Liver (tissue), 8 donors: ENCODE measurements at regions not wholly inside any gene's neighbourhood (a gene's known extent, or its start where the extent isn't known, plus 50 kb on each side); places are given as distances from the start of the nearest gene placed in this dataset.

ENCODE experiments used
- DNase-seq: peaks from one replicate; pipeline ENCODE4 v3.0.0-alpha.2; 2017; ENCODE audit warnings: low spot score
- H3K27ac ChIP-seq, 2 donors: one replicate each; pipeline ENCODE4 v1.7.0; 2013; ENCODE audit warnings: inconsistent platforms in 2 of 2, low read length in 2 of 2, control low read depth in 1 of 2, low read depth in 1 of 2, mild to moderate bottlenecking in 1 of 2
- H3K27me3 ChIP-seq, 4 donors: one replicate each; pipeline versions ENCODE4 v1.6.1 to v1.7.0; 2013; ENCODE audit warnings: low read length in 3 of 4, inconsistent platforms in 1 of 4, mild to moderate bottlenecking in 1 of 4, moderate library complexity in 1 of 4; ENCODE audit not compliant: control insufficient read depth in 4 of 4, insufficient read depth in 4 of 4
- H3K36me3 ChIP-seq, 4 donors: one replicate each; pipeline versions ENCODE4 v1.6.1 to v1.7.0; 2013; ENCODE audit warnings: low read length in 3 of 4, mild to moderate bottlenecking in 3 of 4, low read depth in 1 of 4, moderate library complexity in 1 of 4; ENCODE audit not compliant: control insufficient read depth in 4 of 4, insufficient read depth in 3 of 4
- H3K4me1 ChIP-seq, 4 donors: one replicate each; pipeline versions ENCODE4 v1.6.1 to v1.7.0; 2013; ENCODE audit warnings: low read length in 3 of 4, mild to moderate bottlenecking in 3 of 4, moderate library complexity in 1 of 4; ENCODE audit not compliant: control insufficient read depth in 4 of 4, insufficient read depth in 4 of 4
- H3K4me3 ChIP-seq, 3 donors: one replicate each; pipeline versions ENCODE4 v1.6.1 to v1.7.0; 2013; ENCODE audit warnings: low read length in 3 of 3, control low read depth in 1 of 3, low read depth in 1 of 3, mild to moderate bottlenecking in 1 of 3
- H3K9ac ChIP-seq, 2 donors: one replicate each; pipeline ENCODE4 v1.7.0; 2013; ENCODE audit warnings: low read length in 2 of 2, mild to moderate bottlenecking in 2 of 2, moderate library complexity in 2 of 2, control low read depth in 1 of 2, low read depth in 1 of 2
- H3K9me3 ChIP-seq, 4 donors: one replicate each; pipeline versions ENCODE4 v1.6.1 to v1.7.0; 2013; ENCODE audit warnings: low read length in 3 of 4; ENCODE audit not compliant: control insufficient read depth in 4 of 4
- EGR1 ChIP-seq, 2 donors: IDR thresholded peaks; 2 replicates each; pipeline ENCODE4 v1.6.1; 2016 to 2018; ENCODE audit warnings: antibody characterized with exemption in 2 of 2, low read depth in 2 of 2
- FOXA1 ChIP-seq: IDR thresholded peaks from 2 replicates; pipeline ENCODE4 v1.6.1; 2016; ENCODE audit warnings: antibody characterized with exemption
- FOXA2 ChIP-seq: IDR thresholded peaks from 2 replicates; pipeline ENCODE4 v1.6.1; 2016; ENCODE audit warnings: antibody characterized with exemption
- GABPA ChIP-seq, 2 donors: IDR thresholded peaks in 1 of 2; conservative IDR thresholded peaks in 1 of 2; 2 replicates each; pipeline ENCODE4 v1.6.1; 2016; ENCODE audit warnings: antibody characterized with exemption in 2 of 2, mild to moderate bottlenecking in 1 of 2, moderate library complexity in 1 of 2
- HNF4A ChIP-seq, 2 donors: conservative IDR thresholded peaks; 2 replicates each; pipeline ENCODE4 v1.6.1; 2016; ENCODE audit warnings: antibody characterized with exemption in 2 of 2, mild to moderate bottlenecking in 2 of 2
- HNF4G ChIP-seq: IDR thresholded peaks from 2 replicates; pipeline ENCODE4 v1.6.1; 2016; ENCODE audit warnings: antibody characterized with exemption
- JUND ChIP-seq, 2 donors: IDR thresholded peaks; 2 replicates each; pipeline ENCODE4 v1.6.1; 2016; ENCODE audit warnings: antibody characterized with exemption in 2 of 2
- NR2F2 ChIP-seq: IDR thresholded peaks from 2 replicates; pipeline ENCODE4 v1.6.1; 2016; ENCODE audit warnings: antibody characterized with exemption
- RAD21 ChIP-seq, 2 donors: IDR thresholded peaks; 2 replicates each; pipeline ENCODE4 v1.6.1; 2016; ENCODE audit warnings: antibody characterized with exemption in 2 of 2, mild to moderate bottlenecking in 2 of 2
- REST ChIP-seq: IDR thresholded peaks from 2 replicates; pipeline ENCODE4 v1.6.1; 2016; ENCODE audit warnings: antibody characterized with exemption, mild to moderate bottlenecking
- RXRA ChIP-seq, 2 donors: IDR thresholded peaks; 2 replicates each; pipeline ENCODE4 v1.6.1; 2017 to 2018; ENCODE audit warnings: antibody characterized with exemption in 2 of 2, mild to moderate bottlenecking in 1 of 2
- SP1 ChIP-seq: IDR thresholded peaks from 2 replicates; pipeline ENCODE4 v1.6.1; 2018; ENCODE audit warnings: antibody characterized with exemption, mild to moderate bottlenecking
- TAF1 ChIP-seq: conservative IDR thresholded peaks from 2 replicates; pipeline ENCODE4 v1.6.1; 2016; ENCODE audit warnings: antibody characterized with exemption, mild to moderate bottlenecking
- YY1 ChIP-seq: IDR thresholded peaks from 2 replicates; pipeline ENCODE4 v1.6.1; 2016; ENCODE audit warnings: antibody characterized with exemption, mild to moderate bottlenecking
- WGBS: extraction: QIAGEN DNeasy Blood & Tissue Kit; methylation state at CpG from one replicate; pipeline ENCODE4 v1.1.7; 2013; 5-methylcytosine and 5-hydroxymethylcytosine counted together
- TF ChIP-seq, protein P1 (sequence below): IDR thresholded peaks from 2 replicates; pipeline ENCODE4 v1.6.1; 2016; ENCODE audit warnings: antibody characterized with exemption
- TF ChIP-seq, protein P2 (sequence below): IDR thresholded peaks from 2 replicates; pipeline ENCODE4 v1.6.1; 2016; ENCODE audit warnings: antibody characterized with exemption
- TF ChIP-seq, protein P3 (sequence below): fragments of 150-350 bp; IDR thresholded peaks from 2 replicates; pipeline ENCODE4 v1.5.1; 2017; ENCODE audit warnings: improper control_type of control experiment, low read depth, low read length; ENCODE audit not compliant: missing input control
- donor health status: healthy.
- donor health status: healthy.
- donor health status: healthy.
- donor health status: healthy.
- donor health status: healthy.

DNA sequence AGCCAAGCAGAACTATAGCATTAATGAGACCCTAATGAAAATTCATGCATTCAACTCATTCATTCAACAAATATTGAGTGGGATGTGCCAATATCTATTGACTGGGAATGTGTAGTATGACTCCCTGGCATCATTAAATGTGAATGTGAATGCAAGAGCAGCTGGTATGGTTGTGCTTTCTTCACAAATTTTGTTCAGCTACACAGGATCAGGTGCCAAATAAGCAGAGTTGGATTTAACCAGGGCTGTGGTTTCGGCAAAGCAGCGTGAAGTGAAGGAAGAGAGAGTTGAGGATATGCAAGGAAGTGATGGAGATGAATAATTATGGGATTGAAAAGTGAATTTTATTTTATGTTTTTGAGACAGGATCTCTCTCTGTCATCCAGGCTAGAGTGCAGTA lies 87.1 kb upstream of the HNF1B start:
- H3K4me3 ChIP-seq = no peak overlapping the region

GRCh38 chr17:37831492-37831891 lies 86.6 kb upstream of the HNF1B start:
- Histone ChIP-seq H3K36me3 (no peaks in the 10 kb centered on the region), H3K27me3 (no peaks in the 10 kb centered on the region), H3K9ac (no peak overlapping the region), H3K9me3 (no peaks in the 10 kb centered on the region), H3K27ac (no peak overlapping the region), H3K4me1 (no peaks in the 10 kb centered on the region), H3K4me3 (no peak overlapping the region)
- DNase-seq = no peak
- 97% methylated on average over 5 of the region's 5 CpGs for WGBS
- TF ChIP-seq YY1 (no peak), SP1 (no peak), GABPA (IDR thresholded peaks at IDR 0.05 in 1 of 2, conservative IDR thresholded peaks at IDR 0.05 in 1 of 2) (no peak), HNF4G (no peak), RXRA (IDR thresholded peaks at IDR 0.05) (no peak), JUND (IDR thresholded peaks at IDR 0.05) (no peak), TAF1 (no peak), NR2F2 (no peak), HNF4A (conservative IDR thresholded peaks at IDR 0.05) (no peak), EGR1 (IDR thresholded peaks at IDR 0.05; ENCODE audit: low read depth in 2 of 2) (no peak)
- TF ChIP-seq, protein P1, sequence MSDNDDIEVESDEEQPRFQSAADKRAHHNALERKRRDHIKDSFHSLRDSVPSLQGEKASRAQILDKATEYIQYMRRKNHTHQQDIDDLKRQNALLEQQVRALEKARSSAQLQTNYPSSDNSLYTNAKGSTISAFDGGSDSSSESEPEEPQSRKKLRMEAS = no peak
- TF ChIP-seq, protein P2, sequence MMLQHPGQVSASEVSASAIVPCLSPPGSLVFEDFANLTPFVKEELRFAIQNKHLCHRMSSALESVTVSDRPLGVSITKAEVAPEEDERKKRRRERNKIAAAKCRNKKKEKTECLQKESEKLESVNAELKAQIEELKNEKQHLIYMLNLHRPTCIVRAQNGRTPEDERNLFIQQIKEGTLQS = no peak
- TF ChIP-seq, protein P3, sequence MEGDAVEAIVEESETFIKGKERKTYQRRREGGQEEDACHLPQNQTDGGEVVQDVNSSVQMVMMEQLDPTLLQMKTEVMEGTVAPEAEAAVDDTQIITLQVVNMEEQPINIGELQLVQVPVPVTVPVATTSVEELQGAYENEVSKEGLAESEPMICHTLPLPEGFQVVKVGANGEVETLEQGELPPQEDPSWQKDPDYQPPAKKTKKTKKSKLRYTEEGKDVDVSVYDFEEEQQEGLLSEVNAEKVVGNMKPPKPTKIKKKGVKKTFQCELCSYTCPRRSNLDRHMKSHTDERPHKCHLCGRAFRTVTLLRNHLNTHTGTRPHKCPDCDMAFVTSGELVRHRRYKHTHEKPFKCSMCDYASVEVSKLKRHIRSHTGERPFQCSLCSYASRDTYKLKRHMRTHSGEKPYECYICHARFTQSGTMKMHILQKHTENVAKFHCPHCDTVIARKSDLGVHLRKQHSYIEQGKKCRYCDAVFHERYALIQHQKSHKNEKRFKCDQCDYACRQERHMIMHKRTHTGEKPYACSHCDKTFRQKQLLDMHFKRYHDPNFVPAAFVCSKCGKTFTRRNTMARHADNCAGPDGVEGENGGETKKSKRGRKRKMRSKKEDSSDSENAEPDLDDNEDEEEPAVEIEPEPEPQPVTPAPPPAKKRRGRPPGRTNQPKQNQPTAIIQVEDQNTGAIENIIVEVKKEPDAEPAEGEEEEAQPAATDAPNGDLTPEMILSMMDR = no peak

More for the DNA sequence above, 87.1 kb upstream of the HNF1B start:
- TF ChIP-seq RAD21 (IDR thresholded peaks at IDR 0.05) (no peak), REST (no peak), FOXA1 (no peak), JUND (IDR thresholded peaks at IDR 0.05) (no peak), TAF1 (no peak), YY1 (no peak), RXRA (IDR thresholded peaks at IDR 0.05) (no peak), FOXA2 (no peak), HNF4A (conservative IDR thresholded peaks at IDR 0.05) (no peak), HNF4G (no peak), EGR1 (IDR thresholded peaks at IDR 0.05; ENCODE audit: low read depth in 2 of 2) (no peak), NR2F2 (no peak)
- TF ChIP-seq, protein P3 = no peak
- TF ChIP-seq, protein P2 = no peak
- Histone ChIP-seq H3K9ac (no peak overlapping the region), H3K9me3 (no peaks in the 10 kb centered on the region), H3K27me3 (no peaks in the 10 kb centered on the region), H3K4me1 (no peaks in the 10 kb centered on the region), H3K36me3 (no peaks in the 10 kb centered on the region), H3K27ac (no peak overlapping the region)
- WGBS = 97% methylated on average over 2 of the region's 2 CpGs
- DNase-seq = no peak
